ENCODE measurements at regions not wholly inside any gene's neighbourhood (a gene's known extent, or its start where the extent isn't known, plus 50 kb on each side); places are given as distances from the start of the nearest gene placed in this dataset.
A peak's percentile ranks its signal among the peaks of the same experiment; 100 is the strongest.

DNA sequence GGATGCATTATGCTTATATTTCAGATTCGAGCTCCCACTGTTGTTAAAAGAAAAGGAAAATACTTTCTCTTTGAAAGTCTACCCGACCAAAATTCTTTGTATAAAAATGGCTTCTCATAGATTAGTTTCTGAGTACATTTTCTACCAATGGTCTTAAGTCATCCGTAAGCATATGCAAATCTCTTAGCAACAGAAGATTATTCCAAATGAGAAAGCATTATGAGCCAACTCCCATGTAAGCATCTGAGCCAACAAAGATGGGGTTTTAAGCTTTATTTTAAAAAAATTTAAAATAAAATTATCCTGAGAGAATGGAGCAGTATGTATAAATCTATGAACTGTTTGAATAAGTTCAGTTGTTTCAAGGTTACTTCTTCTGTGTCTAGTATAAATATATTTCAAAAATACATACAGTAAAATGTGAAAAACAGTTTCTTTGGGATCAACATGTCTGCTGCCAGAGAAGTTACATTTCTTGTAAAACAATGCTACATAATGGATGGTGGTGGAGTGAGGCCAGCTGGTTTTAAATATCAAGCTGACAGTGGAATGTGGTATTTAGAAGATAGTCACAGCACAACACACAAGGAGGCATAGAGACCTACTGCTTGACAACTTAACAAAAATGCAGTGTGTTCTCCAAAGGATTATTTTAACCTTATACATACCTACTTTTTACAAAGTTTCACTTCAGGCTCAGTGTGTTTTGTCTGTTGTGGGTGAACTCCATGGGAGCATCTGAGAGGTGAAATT, 199.5 kb upstream of the DIPK2B start:
- H3K27ac ChIP-seq: no peak overlapping the region
- H2AFZ ChIP-seq (replicated peaks): no peak overlapping the region
- H3K79me2 ChIP-seq (ENCODE audit: low read depth): no peaks in the 10 kb centered on the region
- Mint-ChIP-seq H3K36me3 (no peaks in the 10 kb centered on the region), H3K9me3 (peaks cover 11% of the 10 kb centered on the region), H3K27me3 (ENCODE audit: insufficient read depth, low read depth) (peaks cover 5% of the 10 kb centered on the region), H3K4me1 (peaks cover 13% of the 10 kb centered on the region), H3K4me3 (no peak overlapping the region), H3K27ac (no peak overlapping the region)
- no peaks in the 10 kb centered on the region for H4K20me1 ChIP-seq (ENCODE audit: low read depth)
- no peak for DNase-seq (ENCODE audit: low spot score)
- no peak overlapping the region for H3K9ac ChIP-seq
- no peak overlapping the region for H3K4me3 ChIP-seq
- peaks cover 3% of the 10 kb centered on the region for H3F3A ChIP-seq (ENCODE audit: low read depth)
- no peaks in the 10 kb centered on the region for H3K27me3 ChIP-seq
- H3K4me2 ChIP-seq: peak overlapping the region; percentile 16
- H3K9me3 ChIP-seq (ENCODE audit: low read depth): peaks cover 12% of the 10 kb centered on the region
- H3K36me3 ChIP-seq: no peaks in the 10 kb centered on the region
- H3K4me1 ChIP-seq: peaks cover 9% of the 10 kb centered on the region
- TF ChIP-seq EZH2phosphoT487 (IDR thresholded peaks at IDR 0.05): no peak
- TF ChIP-seq, protein P1, sequence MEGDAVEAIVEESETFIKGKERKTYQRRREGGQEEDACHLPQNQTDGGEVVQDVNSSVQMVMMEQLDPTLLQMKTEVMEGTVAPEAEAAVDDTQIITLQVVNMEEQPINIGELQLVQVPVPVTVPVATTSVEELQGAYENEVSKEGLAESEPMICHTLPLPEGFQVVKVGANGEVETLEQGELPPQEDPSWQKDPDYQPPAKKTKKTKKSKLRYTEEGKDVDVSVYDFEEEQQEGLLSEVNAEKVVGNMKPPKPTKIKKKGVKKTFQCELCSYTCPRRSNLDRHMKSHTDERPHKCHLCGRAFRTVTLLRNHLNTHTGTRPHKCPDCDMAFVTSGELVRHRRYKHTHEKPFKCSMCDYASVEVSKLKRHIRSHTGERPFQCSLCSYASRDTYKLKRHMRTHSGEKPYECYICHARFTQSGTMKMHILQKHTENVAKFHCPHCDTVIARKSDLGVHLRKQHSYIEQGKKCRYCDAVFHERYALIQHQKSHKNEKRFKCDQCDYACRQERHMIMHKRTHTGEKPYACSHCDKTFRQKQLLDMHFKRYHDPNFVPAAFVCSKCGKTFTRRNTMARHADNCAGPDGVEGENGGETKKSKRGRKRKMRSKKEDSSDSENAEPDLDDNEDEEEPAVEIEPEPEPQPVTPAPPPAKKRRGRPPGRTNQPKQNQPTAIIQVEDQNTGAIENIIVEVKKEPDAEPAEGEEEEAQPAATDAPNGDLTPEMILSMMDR (IDR thresholded peaks at IDR 0.05): no peak
- no peak for TF ChIP-seq EZH2 (IDR thresholded peaks at IDR 0.05)

DNA sequence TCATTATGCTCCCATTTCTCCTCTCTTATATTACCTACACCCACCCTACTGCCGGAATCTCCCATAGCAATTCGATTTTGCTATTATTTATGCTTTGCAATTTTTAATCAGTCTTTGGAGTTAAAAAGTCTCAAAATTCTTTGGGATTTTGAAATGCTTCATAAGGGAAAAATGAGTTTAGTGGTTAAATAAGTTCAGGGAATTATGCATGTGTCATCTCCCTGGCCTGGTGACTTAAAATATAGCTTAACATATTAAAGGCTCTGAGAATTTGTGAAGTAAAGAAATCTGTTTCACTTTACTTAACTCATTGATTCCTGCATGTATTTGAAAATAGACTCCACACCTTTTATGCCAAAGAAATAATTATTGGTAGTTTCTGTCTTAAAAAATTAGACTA, 185.1 kb upstream of the DIPK2B start:
- Mint-ChIP-seq H3K36me3 (no peaks in the 10 kb centered on the region), H3K9me3 (peaks cover 10% of the 10 kb centered on the region)
- H3K4me2 ChIP-seq: no peak overlapping the region

DNA sequence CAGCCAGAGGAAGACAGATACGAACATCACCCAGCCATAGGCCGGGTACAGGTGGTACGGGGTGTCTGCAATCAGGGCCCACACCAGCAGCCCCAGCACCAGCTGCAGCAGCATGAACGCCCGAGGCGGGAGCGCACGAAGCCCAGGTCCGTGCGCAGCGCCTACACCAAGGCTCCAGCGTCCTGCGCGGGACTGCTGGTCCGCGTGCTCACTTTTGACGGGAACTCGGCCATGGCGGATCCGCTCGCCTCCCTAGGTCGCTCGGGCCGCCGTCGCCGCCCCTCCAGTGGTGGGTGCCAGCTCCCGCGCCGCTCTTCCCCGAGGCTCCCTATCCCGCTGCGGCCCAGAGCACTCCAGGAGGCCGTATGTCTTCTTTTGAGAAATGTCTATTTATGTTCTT, 181.2 kb upstream of the DIPK2B start:
- H3K79me2 ChIP-seq (ENCODE audit: low read depth): no peaks in the 10 kb centered on the region
- no peaks in the 10 kb centered on the region for H3K27me3 ChIP-seq
- no peaks in the 10 kb centered on the region for H3K36me3 ChIP-seq
- H3K9me3 Mint-ChIP-seq: peaks cover 11% of the 10 kb centered on the region
- no peaks in the 10 kb centered on the region for H4K20me1 ChIP-seq (ENCODE audit: low read depth)
- H3K36me3 Mint-ChIP-seq: no peaks in the 10 kb centered on the region
- H3K27ac Mint-ChIP-seq: no peak overlapping the region
- H3K4me3 Mint-ChIP-seq: no peak overlapping the region
- no peak overlapping the region for H2AFZ ChIP-seq (replicated peaks)
- no peak overlapping the region for H3K9ac ChIP-seq
- no peaks in the 10 kb centered on the region for H3K4me1 Mint-ChIP-seq
- DNase-seq (ENCODE audit: low spot score): no peak
- H3K27ac ChIP-seq: no peak overlapping the region
- H3K9me3 ChIP-seq (ENCODE audit: low read depth): peaks cover 5% of the 10 kb centered on the region
- no peak overlapping the region for H3K4me3 ChIP-seq
- TF ChIP-seq EZH2phosphoT487 (IDR thresholded peaks at IDR 0.05) (no peak), EZH2 (IDR thresholded peaks at IDR 0.05) (no peak)
- TF ChIP-seq, protein P1 (IDR thresholded peaks at IDR 0.05): no peak
- no peaks in the 10 kb centered on the region for H3K4me1 ChIP-seq
- no peak overlapping the region for H3K4me2 ChIP-seq
- peaks cover 2% of the 10 kb centered on the region for H3K27me3 Mint-ChIP-seq (ENCODE audit: insufficient read depth, low read depth)
- no peaks in the 10 kb centered on the region for H3F3A ChIP-seq (ENCODE audit: low read depth)

More for the DNA sequence above, 185.1 kb upstream of the DIPK2B start:
- Histone ChIP-seq H2AFZ (replicated peaks) (no peak overlapping the region), H3K27me3 (no peaks in the 10 kb centered on the region), H3K36me3 (no peaks in the 10 kb centered on the region), H3K4me3 (no peak overlapping the region), H3K4me1 (no peaks in the 10 kb centered on the region), H3F3A (ENCODE audit: low read depth) (no peaks in the 10 kb centered on the region), H3K9me3 (ENCODE audit: low read depth) (peaks cover 18% of the 10 kb centered on the region), H3K79me2 (ENCODE audit: low read depth) (no peaks in the 10 kb centered on the region), H3K9ac (no peak overlapping the region), H3K27ac (no peak overlapping the region), H4K20me1 (ENCODE audit: low read depth) (no peaks in the 10 kb centered on the region)
- Mint-ChIP-seq H3K4me3 (no peak overlapping the region), H3K27ac (no peak overlapping the region), H3K27me3 (ENCODE audit: insufficient read depth, low read depth) (peaks cover 2% of the 10 kb centered on the region), H3K4me1 (no peaks in the 10 kb centered on the region)
- TF ChIP-seq EZH2 (IDR thresholded peaks at IDR 0.05) (no peak), EZH2phosphoT487 (IDR thresholded peaks at IDR 0.05) (no peak)
- TF ChIP-seq, protein P1 (IDR thresholded peaks at IDR 0.05): no peak
- no peak for DNase-seq (ENCODE audit: low spot score)

All from neural progenitor cell (in vitro differentiated cells).